Cardiac muscle cell (in vitro differentiated cells and primary cell): ENCODE measurements at regions not wholly inside any gene's neighbourhood (a gene's known extent, or its start where the extent isn't known, plus 50 kb on each side); places are given as distances from the start of the nearest gene placed in this dataset.
A peak's percentile ranks its signal among the peaks of the same experiment; 100 is the strongest.
"Not testable (repeated sequence)": the region's sequence is repeated elsewhere in the genome, so short reads cannot be mapped to it uniquely, and the experiment has no call there.

Experiments used
- DNase-seq, 2 donors: peaks; one replicate each; pipeline versions ENCODE4 v3.0.0 to v3.0.0-alpha.2; 2010 to 2017; ENCODE audit warnings: low read depth in 1 of 2, low spot score in 1 of 2
- H3K27ac ChIP-seq: fragments of 200-600 bp; sonication (generic); 2 replicates; pipeline ENCODE4 v1.5.1; 2016
- H3K27me3 ChIP-seq: fragments of 200-600 bp; sonication (generic); 2 replicates; pipeline ENCODE4 v1.6.0; 2016; ENCODE audit warnings: control low read depth
- H3K36me3 ChIP-seq: fragments of 200-600 bp; sonication (generic); 2 replicates; pipeline ENCODE4 v1.5.1; 2016; ENCODE audit warnings: control low read depth
- H3K4me1 ChIP-seq: fragments of 200-600 bp; sonication (generic); 2 replicates; pipeline ENCODE4 v1.8.1; 2017; ENCODE audit warnings: low read depth, mild to moderate bottlenecking, mixed run types
- H3K4me3 ChIP-seq: fragments of 200-600 bp; sonication (generic); 2 replicates; pipeline ENCODE4 v1.5.1; 2016; ENCODE audit warnings: mild to moderate bottlenecking
- H3K9me3 ChIP-seq: fragments of 200-600 bp; sonication (generic); 2 replicates; pipeline ENCODE4 v1.5.1; 2017; ENCODE audit warnings: low read depth, mild to moderate bottlenecking, control low read depth
- TF ChIP-seq, protein P1 (sequence below): IDR thresholded peaks from 2 replicates; pipeline ENCODE4 v1.5.1; 2012; ENCODE audit warnings: low read depth, mild to moderate bottlenecking, low read length

DNA sequence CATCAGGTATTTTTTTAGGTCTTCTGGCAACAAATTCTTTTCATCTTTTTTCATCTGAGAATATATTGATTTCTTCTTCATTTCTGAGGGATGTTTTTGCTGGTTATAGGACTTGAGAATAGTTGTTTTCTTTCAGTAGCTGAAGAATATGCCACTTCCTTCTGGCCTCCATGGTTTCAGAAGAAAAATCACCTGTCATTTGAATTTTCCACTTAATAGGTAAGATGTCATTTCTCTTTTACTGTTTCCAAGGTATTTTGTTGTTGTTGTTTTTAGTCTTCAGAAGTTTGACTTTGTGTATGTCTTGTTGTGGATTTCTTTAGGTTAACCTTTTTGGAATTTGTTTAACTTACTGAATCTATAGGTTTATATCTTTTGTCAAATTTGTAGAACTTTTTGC lies 257.8 kb upstream of the AMIGO2 start:
- Histone ChIP-seq H3K4me3 (no peak overlapping the region), H3K36me3 (no peaks in the 10 kb centered on the region), H3K9me3 (no peaks in the 10 kb centered on the region), H3K4me1 (no peaks in the 10 kb centered on the region), H3K27me3 (no peaks in the 10 kb centered on the region), H3K27ac (no peak overlapping the region)
- TF ChIP-seq, protein P1, sequence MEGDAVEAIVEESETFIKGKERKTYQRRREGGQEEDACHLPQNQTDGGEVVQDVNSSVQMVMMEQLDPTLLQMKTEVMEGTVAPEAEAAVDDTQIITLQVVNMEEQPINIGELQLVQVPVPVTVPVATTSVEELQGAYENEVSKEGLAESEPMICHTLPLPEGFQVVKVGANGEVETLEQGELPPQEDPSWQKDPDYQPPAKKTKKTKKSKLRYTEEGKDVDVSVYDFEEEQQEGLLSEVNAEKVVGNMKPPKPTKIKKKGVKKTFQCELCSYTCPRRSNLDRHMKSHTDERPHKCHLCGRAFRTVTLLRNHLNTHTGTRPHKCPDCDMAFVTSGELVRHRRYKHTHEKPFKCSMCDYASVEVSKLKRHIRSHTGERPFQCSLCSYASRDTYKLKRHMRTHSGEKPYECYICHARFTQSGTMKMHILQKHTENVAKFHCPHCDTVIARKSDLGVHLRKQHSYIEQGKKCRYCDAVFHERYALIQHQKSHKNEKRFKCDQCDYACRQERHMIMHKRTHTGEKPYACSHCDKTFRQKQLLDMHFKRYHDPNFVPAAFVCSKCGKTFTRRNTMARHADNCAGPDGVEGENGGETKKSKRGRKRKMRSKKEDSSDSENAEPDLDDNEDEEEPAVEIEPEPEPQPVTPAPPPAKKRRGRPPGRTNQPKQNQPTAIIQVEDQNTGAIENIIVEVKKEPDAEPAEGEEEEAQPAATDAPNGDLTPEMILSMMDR: no peak
- DNase-seq: no peak

DNA sequence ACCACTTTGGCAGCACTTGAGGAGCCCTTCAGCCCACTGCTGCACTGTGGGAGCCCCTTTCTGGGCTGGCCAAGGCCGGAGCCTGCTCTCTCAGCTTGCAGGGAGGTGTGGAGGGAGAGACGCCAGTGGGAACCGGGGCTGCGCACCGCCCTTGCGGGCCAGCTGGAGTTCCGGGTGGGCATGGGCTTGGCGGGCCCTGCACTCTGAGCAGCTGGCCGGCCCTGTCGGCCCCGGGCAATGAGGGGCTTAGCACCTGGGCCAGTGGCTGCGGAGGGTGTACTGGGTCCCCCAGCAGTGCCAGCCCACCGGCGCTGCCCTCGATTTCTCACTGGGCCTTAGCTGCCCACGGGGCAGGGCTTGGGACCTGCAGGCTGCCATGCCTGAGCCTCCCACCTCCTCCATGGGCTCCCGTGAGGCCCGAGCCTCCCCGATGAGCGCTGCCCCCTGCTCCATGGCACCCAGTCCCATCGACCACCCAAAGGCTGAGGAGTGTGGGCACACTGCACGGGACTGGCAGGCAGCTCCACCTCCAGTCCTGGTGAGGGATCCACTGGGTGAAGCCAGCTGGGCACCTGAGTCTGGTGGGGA lies 253.6 kb upstream of the AMIGO2 start:
- H3K4me3 ChIP-seq, H3K27me3 ChIP-seq, H3K9me3 ChIP-seq, H3K36me3 ChIP-seq, H3K27ac ChIP-seq, DNase-seq, H3K4me1 ChIP-seq: not testable (repeated sequence)

DNA sequence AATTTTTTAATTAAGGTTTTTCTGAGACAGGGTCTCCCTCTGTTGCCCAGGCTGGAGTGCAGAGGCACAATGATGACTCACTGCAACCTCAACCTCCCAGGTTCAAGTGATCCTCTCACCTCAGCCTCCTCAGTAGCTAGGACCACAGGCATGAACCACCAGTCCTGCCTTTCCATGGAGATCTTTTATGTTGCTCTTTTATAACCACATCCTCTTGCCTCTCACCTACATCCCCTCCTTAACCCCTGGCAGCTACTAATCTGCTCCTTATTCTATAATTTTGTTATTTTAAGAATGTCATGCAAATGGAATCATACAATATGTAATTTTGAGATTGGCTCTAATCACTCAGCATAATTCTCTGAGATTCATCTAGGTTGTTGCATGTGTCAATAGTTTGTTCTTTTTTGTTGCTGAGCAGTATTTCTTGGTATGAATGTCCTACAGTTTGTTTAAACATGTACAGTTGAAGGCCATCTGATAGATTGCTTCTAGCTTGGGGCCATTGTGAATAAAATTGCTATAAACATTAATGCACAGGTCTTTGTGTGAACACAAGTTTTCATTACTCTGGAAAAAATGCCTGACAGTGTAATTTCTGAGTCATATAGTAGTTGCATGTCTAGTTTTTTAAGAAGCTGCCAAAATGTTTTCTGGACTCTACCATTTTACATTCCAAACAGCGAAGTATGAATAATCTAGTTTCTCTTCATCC lies 249.2 kb upstream of the AMIGO2 start:
- Histone ChIP-seq H3K9me3 (no peaks in the 10 kb centered on the region), H3K27ac (no peak overlapping the region), H3K36me3 (no peaks in the 10 kb centered on the region), H3K4me3 (no peak overlapping the region), H3K27me3 (no peaks in the 10 kb centered on the region), H3K4me1 (no peaks in the 10 kb centered on the region)
- TF ChIP-seq, protein P1: no peak
- DNase-seq: peak in 1 of 2 donors; percentile 56

DNA sequence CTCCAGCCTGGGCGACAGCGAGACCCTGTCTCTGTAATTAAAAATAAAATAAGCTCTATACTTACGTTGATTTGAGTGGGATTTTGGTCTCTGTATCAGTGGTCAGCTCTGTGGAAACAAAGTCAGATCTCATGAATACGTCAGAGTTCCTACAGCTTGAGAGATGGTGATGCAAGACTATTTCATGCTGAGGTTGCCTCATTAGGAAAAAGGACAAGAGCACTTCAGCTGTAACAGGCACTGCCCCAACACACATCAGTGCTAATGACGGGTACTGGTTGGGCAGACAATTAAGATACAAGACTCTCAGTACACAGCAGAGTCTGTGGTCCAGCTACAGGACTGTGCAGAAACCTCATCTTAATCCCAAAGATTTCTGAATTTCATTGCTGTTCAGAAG lies 246.4 kb upstream of the AMIGO2 start:
- Histone ChIP-seq H3K4me1 (no peaks in the 10 kb centered on the region), H3K36me3 (no peaks in the 10 kb centered on the region), H3K27ac (no peak overlapping the region), H3K9me3 (no peaks in the 10 kb centered on the region), H3K4me3 (no peak overlapping the region), H3K27me3 (no peaks in the 10 kb centered on the region)
- TF ChIP-seq, protein P1: no peak
- no peak for DNase-seq

DNA sequence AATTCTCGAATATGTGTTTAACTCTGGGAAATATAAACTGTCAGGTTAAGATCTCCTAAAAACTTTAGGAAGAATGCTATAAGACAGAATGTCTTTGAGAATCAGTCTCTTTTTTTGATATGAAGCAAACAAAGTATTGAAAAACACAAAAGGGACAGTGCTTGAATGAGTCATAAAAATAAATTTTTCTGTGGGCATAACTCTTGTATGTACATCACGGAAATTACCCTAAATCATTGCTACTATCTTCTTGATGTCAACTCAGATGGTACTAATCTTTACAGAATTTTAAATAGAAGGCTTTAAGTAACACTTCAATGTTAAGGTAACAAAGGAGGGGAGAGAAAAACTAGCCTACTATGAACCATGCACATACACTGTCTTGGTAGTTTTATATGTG lies 244.0 kb upstream of the AMIGO2 start:
- no peak overlapping the region for H3K27ac ChIP-seq

DNA sequence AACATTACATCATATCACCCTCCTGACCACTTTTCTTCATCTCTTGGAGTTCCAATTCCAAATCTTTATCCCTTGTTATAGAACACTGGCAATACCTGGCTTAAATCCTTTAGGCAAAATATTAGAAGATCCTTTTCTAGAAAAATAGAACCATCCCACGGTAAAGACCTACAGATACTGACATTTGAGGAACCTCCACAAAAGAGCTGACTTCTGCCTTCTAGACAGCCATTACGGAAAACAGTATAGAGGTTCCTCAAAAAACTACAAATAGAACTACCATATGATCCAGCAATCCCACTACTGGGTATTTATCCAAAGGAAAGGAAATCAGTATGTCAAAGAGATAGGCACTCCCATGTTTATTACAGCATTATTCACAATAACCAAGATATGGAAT lies 241.7 kb upstream of the AMIGO2 start:
- no peaks in the 10 kb centered on the region for H3K27me3 ChIP-seq
- no peak overlapping the region for H3K27ac ChIP-seq
- DNase-seq: no peak
- no peak overlapping the region for H3K4me3 ChIP-seq
- H3K36me3 ChIP-seq: no peaks in the 10 kb centered on the region
- no peaks in the 10 kb centered on the region for H3K9me3 ChIP-seq
- TF ChIP-seq, protein P1: no peak
- H3K4me1 ChIP-seq: no peaks in the 10 kb centered on the region

More for the DNA sequence above, 244.0 kb upstream of the AMIGO2 start:
- Histone ChIP-seq H3K9me3 (no peaks in the 10 kb centered on the region), H3K4me1 (no peaks in the 10 kb centered on the region), H3K27me3 (no peaks in the 10 kb centered on the region), H3K36me3 (no peaks in the 10 kb centered on the region), H3K4me3 (no peak overlapping the region)
- DNase-seq: no peak
- TF ChIP-seq, protein P1: no peak
